Stimulated activated CD8-positive, alpha-beta memory T cell treated with anti-CD3 and anti-CD28 coated beads, Interleukin-2, amount 100 ng/mL, for 48 hours (primary cell): ENCODE measurements at regions not wholly inside any gene's neighbourhood (a gene's known extent, or its start where the extent isn't known, plus 50 kb on each side); places are given as distances from the start of the nearest gene placed in this dataset.
"Not testable (repeated sequence)": the region's sequence is repeated elsewhere in the genome, so short reads cannot be mapped to it uniquely, and the experiment has no call there.

Source experiments
- DNase-seq, 2 donors: peaks; one replicate each; pipeline ENCODE4 v3.0.0-alpha.2; 2020; ENCODE audit warnings: low read depth in 2 of 2

DNA sequence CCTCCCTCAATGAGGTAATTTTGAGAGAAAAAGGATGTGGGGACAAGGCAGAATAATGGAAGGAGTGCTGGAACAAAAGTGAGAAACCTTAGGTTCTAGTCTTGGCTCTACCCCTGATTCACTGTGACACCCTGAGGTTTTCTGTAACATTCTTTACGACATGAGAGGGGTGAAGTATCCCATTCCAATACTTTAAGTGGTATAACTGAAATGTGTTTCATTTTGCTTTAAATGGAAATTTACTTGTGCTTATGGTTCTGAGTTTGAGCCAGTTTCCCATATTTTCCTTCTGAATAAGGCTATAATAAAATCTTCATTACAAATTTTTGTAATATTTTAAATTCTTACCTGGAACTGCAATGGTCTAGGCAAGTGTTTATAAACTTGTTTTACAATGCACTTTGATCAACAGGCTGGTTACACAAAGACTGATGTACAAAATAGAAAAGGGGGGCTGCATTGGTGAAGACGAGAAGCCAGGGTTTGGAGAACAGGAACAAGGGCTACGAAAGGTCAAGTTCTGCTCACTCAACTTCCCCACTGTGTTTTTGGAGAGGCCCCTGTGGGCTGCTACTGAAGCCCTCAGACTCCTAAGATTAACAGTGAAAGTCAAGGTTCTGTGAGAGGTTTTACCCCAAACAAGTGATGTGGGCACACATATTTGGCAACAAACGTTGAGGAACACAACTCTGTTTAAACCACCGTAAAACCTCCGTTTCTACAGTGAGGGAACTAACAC, 171.9 kb upstream of the ELL2 start:
- DNase-seq = no peak

GRCh38 chr5:96129276-96129675, 167.6 kb upstream of the ELL2 start:
- no peak for DNase-seq

- no peak for DNase-seq
Measured at GRCh38 chr5:96128204-96128864, 166.7 kb upstream of the ELL2 start.

DNA sequence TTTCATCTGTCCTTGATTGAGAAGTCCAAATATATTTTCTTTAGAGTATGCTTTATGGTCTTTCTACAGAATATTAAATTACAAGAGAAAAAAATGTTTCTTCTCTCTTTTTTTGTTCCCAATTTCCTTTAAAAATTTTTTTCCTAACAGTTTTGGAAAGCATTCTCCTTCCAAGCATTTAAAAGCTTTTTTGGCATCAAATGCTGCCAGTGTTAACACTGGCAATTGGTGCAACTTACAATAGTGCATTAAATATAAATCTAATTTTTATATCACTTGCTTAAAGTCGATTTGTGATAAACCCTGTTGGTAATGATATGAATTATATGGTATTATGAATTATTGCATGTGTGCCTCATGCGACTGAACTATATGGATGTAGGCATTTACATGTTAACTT, 165.9 kb upstream of the ELL2 start:
- no peak for DNase-seq

- DNase-seq = no peak
Measured at GRCh38 chr5:96125231-96125891, 163.7 kb upstream of the ELL2 start.

GRCh38 chr5:96124589-96124988, 162.9 kb upstream of the ELL2 start:
- no peak for DNase-seq

DNA sequence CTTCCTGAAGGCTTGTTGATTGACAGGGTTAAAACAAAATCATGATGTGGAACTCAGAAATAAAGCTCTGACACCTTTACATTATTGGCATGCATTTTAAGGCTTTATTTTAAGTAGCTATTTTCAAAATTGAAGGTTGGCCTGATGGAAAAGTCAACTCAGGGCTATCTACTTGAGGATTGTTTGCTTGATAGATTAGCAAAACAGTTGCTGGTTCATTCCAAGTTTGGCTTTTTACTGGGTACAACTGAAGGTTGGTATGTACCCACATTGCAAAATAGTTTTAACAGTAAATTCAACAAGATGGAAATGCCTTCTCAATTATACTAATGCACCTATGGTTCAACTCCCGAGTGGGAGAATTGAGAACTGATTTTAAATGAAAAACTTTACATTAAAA, 161.8 kb upstream of the ELL2 start:
- DNase-seq = no peak

DNA sequence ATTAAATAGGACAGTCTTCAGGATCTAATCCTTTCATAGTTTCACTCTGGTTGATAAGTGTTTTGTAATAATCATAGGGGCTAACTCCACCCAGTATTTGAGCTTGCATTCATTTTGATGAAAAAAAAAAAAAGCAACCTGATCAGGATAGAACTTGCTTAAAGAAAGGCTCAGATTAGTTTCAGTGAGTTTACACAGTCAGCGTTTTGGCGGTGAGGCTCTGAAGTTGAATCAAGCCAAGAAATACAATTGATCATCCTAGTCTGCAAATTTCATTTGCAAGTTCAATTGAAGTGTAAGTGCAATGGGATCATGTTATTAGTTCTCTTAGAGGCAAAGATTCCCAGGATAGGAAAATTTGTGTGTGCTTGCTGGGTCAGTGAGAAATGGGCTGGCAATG, 159.7 kb upstream of the ELL2 start:
- no peak for DNase-seq

- no peak for DNase-seq
Measured at GRCh38 chr5:96120120-96120519, 158.5 kb upstream of the ELL2 start.

GRCh38 chr5:96117771-96118651, 156.4 kb upstream of the ELL2 start:
- no peak for DNase-seq

GRCh38 chr5:96115147-96115807, 153.6 kb upstream of the ELL2 start:
- no peak for DNase-seq

DNA sequence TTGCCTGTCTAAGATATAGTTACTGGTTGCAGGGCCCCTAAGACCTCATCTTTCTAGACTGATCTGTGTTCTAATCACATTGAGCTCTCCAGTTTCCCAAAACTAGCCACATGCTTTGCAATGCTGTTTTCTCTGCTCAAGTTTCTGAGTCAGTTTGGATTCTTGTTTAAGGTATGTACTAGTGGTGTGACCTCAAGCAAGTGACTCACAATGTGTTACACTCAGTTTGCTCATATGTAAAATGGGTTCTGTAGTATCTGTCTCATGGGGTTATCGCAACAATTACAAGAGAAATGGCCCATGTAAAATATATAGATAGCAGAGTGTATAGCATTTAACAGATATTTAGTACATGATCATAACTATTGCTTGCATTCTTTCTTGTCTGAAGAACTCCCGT, 153.1 kb upstream of the ELL2 start:
- no peak for DNase-seq

- no peak for DNase-seq
Measured at GRCh38 chr5:96113170-96113939, 151.7 kb upstream of the ELL2 start.

GRCh38 chr5:96112703-96113102, 151.1 kb upstream of the ELL2 start:
- DNase-seq = no peak

DNA sequence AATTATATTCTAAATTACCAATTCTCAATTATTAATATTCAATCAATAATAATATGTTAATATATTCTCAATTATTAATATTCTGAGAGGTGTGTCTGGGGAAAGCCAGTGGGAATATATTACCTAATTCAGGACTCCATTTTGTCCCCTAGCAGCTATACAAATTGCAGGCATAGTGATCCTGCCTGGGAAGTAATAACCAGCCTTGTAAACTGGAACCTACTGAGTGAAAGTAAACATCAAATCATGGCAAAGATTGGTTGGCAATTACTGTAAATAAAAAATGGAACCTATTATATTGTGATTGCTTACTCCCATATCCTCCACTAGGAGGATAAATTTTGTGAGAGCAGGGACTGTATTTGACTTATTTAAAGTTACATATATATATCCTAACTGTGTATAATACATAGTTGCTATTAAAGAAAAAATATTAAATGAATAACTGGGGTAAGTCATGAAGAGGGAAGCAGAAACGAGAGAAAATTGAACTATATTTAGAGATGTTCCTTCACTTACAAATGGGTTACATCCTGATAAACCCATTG, 150.5 kb upstream of the ELL2 start:
- no peak for DNase-seq

DNA sequence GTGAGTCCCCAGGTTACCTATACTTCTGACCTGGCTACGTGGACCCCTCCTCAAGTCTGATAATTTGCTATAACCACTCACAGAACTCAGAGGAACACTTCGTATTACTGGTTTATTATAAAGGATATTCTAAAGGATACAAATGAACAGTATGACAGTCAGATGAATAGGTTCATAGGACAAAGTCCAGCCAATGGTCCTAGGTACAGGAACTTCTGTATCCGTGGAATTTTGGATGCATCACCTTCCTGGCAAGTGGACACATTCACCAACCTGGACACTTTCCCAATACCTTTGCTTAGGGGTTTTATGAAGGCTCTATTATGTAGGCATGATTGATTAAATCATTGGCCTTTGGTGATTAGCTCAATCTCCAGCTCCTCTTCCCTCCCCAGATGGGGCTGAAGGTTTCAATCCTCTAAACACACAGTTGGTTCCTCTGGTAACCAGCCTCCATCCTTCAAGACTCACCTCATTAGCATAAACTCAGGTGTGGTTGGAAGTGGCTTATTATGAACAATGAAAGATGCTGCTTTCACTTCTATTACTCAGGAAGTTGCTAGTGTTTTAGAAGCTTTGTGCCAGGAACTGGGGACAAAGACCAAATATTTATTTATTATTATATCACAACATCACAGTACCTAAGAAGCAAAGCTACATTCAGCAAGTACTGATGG, 149.6 kb upstream of the ELL2 start:
- no peak for DNase-seq

- DNase-seq = no peak
Measured at GRCh38 chr5:96110300-96110699, 148.6 kb upstream of the ELL2 start.

GRCh38 chr5:96108629-96109028, 147.0 kb upstream of the ELL2 start:
- DNase-seq = not testable (repeated sequence)

DNA sequence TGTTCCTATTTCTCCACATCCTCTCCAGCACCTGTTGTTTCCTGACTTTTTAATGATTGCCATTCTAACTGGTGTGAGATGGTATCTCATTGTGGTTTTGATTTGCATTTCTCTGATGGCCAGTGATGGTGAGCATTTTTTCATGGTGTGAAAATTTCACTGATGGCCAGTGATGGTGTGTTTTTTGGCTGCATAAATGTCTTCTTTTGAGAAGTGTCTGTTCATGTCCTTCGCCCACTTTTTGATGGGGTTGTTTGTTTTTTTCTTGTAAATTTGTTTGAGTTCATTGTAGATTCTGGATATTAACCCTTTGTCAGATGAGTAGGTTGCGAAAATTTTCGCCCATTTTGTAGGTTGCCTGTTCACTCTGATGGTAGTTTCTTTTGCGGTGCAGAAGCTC, 142.2 kb upstream of the ELL2 start:
- DNase-seq = not testable (repeated sequence)
